Activated CD4-positive, CD25-positive, alpha-beta regulatory T cell (primary cell): ENCODE measurements at regions not wholly inside any gene's neighbourhood (a gene's known extent, or its start where the extent isn't known, plus 50 kb on each side); places are given as distances from the start of the nearest gene placed in this dataset.

Source experiments
- DNase-seq, 4 experiments: peaks; one replicate each; lab custom pipeline; 2025; lab: John Stamatoyannopoulos, UW

- no peak for DNase-seq
These were observed 51.7 kb upstream of the C1QTNF7 start for GRCh38 chr4:15376145-15376544.

GRCh38 chr4:15376594-15376993 lies 51.2 kb upstream of the C1QTNF7 start:
- DNase-seq, result no peak
